ENCODE measurements at regions not wholly inside any gene's neighbourhood (a gene's known extent, or its start where the extent isn't known, plus 50 kb on each side); places are given as distances from the start of the nearest gene placed in this dataset.
"Not testable (repeated sequence)": the region's sequence is repeated elsewhere in the genome, so short reads cannot be mapped to it uniquely, and the experiment has no call there.

DNA sequence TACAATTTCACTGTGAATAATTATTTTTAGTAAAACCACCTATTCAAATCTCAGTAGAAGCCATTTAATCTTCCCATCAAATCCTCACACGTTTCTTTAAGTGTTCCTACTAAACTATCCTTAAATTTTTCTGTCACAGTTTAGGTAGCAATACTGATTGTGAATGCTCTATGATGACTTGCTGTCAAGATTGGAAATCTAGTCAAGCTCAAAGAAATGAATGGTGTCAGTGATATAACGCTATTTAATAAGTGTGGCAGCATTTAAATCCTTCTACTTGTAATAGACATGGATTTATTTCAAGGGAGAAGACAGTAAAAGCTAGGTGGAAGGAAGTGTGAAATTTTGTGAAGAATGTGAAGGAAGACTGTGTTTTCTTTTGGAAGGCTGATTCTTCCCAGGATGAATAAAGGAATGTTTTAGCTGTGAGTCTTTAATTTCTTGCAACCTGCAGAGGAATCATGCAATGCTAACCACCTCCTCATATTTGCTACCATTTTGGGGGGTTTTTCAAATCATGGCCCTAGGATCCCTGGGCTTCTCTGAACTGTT lies 936.7 kb upstream of the NEGR1 start:
- no peak for DNase-seq (ENCODE audit: low read depth)

DNA sequence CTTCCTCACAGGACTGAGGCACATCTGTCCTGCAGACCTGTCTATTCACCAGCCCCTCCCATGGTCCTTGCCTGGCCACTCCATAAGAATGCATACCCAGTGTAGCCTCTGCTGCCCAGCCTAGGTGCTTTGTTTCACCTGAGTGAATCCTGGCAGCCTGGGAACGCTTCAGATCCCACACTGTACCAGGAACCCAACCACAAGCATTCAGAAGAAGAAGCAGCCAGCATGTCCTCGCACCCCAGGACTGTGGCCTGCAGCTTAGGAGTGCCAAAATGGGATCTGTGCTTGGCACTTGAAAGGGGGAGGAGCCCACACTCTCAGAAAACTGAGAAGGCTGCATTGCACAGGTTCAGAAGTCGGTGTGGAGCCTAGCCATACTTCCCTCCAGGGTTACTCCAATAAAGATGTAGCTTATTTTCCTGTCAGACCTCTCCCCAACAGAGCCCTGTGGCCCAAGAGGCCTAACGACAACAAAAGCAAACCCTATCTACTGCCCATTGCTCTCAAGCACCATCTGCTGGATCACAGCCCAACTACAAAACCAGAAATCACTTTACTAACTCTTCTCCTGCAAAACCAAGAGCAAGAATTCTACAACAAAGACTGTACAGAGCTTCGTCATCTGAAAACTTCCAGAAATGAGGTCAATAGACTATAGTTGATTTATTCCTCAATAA lies 923.1 kb upstream of the NEGR1 start:
- DNase-seq (ENCODE audit: low read depth) = no peak

DNA sequence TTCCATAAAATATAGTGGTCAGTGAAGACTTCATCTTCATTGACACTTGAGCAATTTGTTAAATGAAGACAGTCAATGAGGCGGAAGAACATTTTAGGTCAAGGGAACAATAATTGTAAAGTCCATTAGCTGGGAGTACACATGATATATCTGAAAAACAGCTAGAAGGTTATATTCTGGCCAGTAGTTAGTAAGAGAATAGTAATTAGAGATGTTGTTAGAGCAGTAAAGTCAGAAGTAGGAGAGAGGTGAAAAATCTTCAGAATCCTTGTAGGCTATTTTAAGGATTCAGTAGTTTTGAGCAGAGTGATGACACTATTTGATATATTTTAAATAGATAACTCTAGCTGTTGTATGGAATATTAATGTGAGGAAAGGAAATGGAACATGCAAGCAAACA lies 915.6 kb upstream of the NEGR1 start:
- no peak for DNase-seq (ENCODE audit: low read depth)

DNA sequence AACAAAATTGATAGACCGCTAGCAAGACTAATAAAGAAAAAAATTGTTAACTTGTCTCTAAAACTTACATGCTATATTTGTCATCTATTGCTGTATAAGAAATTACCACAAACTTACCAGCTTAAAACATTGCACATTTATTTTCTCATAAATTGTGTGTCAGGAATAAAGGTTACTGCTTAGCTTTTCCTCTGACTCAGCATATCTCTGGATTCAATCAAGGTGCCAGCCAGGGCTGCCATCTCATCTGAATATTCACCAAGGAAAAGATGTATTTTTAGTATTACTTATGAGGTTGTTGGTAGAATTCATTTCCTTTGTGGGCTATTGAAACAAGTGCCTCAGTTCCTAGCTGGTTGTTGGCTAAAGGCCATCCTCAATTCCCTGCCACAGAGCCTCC lies 912.6 kb upstream of the NEGR1 start:
- no peak for DNase-seq (ENCODE audit: low read depth)

DNA sequence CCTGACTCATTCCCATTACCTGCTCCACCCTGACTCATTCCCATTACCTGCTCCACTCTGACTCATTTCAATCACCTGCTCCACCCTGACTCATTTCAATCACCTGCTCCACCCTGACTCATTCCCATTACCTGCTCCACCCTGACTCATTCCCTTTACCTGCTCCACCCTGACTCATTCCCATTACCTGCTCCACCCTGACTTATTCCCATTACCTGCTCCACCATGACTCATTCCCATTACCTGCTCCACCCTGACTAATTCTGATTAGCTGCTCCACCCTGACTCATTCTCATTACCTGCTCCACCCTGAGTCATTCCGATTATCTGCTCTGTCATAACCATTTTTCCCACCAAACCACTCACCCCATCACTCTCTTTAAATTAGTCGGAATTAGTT lies 901.2 kb upstream of the NEGR1 start:
- not testable (repeated sequence) for DNase-seq (ENCODE audit: low read depth)

DNA sequence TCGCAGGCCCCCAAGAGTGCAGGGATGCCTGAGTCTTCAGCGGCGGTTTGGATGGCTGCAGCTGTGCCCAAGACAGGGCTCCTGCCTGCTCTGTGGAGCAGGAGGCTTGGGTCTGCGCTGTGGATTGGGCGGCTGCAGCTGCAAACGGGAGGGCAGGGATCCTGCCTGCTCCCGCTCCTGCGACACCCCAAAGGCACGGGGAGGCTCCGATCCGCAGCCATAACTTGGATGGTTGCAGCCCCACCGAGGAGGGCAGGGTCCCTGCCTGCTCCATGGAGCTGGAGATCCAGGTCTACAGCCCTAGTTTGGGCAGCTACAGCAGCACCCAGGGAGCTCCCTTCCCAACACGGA lies 898.8 kb upstream of the NEGR1 start:
- no peak for DNase-seq (ENCODE audit: low read depth)

DNA sequence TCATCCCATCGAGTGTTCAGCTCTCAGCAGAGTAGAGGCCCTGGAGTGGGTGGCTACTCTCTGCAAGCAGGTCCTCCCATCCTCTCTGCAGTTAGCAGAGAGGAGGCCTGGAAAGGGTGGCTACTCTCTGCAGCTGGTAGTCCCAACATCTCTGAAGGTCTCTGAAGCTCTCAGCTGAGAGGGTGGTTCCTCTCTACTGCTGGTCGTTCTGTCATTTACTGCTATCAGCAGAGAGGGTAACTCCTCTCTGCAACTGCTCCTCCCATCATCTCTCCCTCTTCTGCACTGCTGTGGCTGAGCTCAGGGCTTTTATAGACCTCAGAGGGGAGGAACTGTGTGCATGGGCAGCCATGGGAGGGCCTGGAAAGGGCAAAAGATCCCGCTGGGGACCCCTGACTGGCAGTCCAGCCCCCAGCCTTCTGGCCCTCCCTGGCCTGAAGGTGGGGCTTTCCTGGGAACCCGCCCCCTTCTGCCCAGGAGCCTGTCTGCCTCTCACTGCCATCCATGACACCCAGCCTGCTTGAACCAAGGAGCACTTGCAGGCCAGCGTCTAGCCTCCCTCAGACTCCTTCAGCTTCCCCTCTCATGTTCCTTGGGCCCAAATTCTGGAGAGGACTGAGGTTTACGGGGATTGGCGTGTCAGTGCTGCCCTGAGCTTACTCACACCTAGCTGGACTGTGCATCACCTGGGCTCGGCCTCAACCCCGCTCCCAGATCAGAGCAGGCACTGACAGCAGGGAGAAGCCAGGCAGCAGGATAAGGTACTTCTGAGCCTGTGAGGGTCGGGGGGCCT lies 898.3 kb upstream of the NEGR1 start:
- no peak for DNase-seq (ENCODE audit: low read depth)

DNA sequence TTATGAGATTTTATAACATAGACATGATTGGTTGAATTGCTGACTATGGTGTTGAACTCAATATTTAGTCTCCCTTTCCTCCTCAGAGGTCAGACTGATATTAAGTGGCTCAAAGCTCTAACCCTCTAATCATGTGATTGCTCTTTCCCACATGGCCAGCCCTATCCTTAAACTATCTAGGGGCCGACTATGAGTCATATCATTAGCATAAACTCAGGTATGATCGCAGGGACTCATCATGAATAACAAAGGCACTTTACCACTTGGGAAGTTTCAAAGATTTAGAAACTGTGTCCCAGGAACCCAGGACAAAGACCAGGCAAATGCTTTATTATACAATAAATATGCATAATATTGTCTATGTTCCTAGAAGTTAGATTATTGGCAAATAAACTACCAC lies 894.6 kb upstream of the NEGR1 start:
- DNase-seq (ENCODE audit: low read depth) = no peak

DNA sequence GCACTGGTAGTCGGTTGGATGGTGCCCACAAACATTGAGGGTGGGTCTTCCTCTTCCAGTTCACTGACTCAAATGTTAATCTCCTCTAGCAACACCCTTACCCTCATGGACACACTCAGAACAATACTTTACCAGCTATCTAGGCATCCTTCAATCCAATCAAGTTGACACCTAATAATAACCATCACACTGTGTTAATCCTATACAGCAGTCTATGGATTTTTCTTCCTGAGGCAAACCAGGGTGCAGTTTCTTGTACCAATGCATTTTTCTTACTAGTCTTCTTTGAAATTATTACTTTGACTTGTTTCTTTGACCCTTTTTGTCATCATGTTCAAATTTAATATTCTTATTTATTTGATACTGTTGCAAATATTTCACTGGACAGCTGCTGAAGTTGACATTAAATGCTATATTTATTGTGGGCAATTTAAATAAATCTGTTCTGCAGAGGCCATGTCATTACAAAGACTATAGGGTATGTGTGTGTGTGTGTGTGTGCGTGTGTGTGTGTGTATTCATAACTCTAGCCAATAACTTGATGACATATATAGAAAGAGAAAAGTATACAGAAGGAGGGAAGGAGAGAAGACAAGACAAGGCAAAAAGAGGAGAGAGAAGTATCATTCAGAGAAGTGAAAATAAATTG lies 884.8 kb upstream of the NEGR1 start:
- DNase-seq (ENCODE audit: low read depth) = no peak

DNA sequence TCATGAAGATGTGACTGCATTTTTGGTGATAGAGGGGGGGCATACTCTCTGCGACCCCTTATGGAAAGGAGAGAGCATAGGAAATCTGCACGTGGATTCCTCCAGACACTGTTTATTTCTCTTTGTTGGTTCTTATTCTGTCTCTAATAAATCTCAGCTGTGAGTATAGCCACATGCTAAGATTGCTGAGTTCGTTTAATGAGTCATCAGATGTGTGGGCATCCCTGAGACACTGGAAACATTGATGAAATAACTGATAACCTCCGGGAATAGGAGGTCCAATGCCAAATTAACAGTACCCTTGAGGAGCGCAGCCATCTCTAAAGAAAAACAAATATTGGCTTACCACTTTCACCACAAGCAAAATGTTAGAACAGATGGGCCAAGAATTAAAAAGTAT lies 880.2 kb upstream of the NEGR1 start:
- DNase-seq (ENCODE audit: low read depth) = peak; percentile 1

DNA sequence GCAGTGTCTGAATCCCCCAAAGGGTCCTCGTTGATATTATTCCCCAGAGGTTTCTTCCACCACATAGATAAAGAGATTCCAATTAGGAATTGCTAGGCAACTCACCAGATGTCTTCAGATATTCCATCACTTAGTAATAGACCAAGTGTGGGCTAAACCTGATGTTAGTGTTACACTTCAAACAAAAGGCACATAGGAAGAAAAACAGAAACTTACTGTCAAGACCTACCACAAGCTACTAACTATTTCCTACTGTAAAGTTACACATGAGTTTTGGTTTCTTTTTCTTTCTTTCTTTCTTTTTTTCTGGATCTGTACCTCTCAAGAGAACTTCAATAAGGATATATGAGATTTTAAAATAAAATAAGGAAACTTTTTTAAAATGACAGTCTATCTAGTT lies 879.1 kb upstream of the NEGR1 start:
- DNase-seq (ENCODE audit: low read depth) = no peak

DNA sequence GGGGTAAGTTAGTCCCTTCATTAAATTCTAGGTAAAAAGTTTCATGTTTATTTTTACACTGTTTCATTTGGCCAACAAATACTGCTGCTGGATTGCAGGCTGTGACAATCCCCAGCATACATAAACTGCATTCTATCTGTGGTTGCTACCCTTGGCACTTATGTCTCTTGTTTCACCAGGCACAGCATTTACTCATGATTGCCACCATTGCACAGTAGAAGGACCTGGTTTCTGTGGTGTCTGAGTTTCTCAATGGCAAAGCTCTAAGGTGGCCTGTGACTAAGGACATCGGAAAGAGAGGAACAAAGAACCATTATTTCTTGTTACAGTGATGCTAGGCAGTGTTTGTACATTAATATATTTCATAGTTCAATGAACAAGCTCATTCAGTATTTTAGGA lies 878.4 kb upstream of the NEGR1 start:
- no peak for DNase-seq (ENCODE audit: low read depth)

DNA sequence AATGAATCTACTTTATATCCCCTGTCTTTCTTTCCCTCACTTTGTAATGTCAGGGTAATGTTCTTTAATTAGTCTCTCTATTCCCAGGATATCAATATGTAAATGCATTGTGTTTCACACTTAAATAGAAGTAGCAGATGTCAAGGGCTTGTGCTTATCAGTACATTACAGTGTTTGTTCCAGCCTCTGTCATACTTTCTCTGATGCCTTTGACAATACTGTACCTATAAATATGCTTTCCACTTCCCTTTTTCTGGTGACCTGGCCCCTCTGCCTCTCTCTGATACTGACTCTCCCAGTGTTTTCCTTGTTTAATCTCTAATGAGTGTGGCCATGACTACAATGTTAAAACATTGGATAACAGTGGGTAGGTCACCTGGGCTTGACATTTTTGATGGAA lies 862.0 kb upstream of the NEGR1 start:
- DNase-seq (ENCODE audit: low read depth) = no peak

DNA sequence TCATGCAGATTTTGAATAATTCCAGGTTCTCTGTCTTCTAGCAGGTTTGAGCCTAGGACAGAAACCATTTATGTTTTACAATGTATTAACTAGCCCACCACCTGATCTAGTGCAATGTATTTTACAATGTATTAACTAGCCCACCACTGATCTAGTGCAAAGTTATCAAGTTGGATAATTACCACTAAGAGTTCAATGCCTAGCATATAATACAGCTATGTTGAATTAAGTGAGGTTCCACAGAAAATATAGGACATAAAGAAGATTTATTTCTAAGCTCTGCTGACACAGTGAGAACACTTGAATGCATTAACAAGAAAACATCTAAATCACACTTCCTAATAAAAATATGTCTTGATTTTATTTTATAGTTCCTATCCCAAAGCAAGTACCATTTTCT lies 854.6 kb upstream of the NEGR1 start:
- DNase-seq (ENCODE audit: low read depth) = no peak

DNA sequence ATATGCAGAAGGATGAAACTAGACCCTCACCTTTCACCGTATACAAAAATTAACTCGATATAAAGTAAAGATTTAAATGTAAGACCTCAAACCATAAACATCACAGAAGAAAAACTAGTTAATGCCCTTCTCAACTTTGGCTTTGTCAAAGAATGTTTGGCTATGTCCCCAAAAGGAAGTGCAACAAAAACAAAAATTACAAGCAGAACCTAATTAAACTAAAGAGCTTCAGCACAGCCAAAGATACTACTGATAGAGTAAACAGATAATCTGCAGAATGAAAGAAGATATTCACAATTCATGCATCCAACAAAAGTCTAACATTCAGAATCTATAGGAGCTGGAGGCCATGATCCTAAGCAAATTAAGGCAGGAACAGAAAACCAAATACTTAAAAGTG lies 824.6 kb upstream of the NEGR1 start:
- no peak for DNase-seq (ENCODE audit: low read depth)

DNA sequence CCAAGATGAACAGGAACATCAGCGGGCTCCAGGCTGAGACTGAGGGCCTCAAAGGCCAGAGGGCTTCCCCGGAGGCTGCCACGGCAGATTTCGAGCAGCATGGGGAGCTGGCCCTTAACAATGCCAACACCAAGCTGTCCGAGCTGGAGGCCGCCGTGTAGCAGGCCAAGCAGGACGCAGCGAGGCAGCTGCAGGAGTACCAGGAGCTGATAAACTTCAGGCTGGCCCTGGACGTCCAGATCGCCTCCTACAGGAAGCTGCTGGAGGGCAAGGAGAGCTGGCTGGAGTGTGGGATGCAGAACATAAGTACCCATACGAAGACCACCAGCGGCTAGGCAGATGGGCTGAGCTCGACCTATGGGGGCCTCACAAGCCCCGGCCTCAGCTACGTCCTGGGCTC lies 823.4 kb upstream of the NEGR1 start:
- no peak for DNase-seq (ENCODE audit: low read depth)

DNA sequence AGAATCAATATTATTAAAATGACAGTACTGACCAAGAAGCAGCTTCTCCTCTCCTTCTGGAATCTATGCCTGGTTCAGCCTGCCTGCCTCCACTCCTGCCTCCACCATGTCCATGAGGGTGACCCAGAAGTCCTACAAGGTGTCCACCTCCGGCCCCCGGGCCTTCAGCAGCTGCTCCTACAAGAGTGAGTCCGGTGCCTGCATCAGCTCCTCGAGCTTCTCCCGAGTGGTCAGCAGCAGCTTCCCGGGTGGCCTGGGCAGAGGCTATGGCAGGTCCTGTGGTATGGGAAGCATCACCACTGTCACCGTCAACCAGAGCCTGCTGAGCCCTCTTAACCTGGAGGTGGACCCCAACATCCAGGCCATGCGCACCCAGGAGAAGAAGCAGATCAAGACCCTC lies 822.4 kb upstream of the NEGR1 start:
- DNase-seq (ENCODE audit: low read depth) = no peak

DNA sequence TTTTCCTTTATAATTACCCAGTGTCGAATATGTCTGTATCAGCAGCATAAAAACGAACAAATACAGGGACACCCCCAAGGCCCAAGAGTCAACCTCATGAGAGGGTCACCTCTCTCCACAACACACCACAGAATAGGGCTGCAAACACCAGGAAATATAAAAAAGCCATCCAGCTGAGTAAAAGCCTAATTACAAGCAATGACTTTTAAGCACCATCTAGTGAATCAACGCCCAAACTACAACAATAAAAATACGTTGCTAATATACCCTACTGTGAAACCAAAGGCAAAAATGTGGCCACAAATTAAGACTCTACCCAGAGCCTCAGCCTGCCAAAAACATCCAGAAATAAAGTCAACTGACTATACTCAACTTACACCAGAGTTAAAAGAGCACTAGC lies 817.9 kb upstream of the NEGR1 start:
- DNase-seq (ENCODE audit: low read depth) = no peak

DNA sequence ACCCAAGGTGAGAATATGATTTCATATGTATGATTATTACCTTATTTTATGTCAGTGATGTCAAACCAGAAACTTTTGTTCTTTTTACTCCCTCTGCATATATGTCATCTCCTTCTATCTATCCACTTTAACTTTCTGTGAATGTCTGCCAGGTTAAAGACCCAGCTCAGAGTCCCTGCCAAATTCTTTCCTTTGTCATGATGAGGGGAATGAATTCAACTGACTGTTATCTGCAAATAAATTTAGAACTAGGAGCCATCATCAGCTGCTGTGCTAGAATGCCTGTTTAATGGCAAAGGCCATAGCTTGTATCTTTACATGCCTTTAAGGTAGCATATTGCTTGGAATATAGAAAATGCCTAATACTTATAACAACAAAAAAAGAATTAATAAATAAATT lies 815.6 kb upstream of the NEGR1 start:
- no peak for DNase-seq (ENCODE audit: low read depth)

DNA sequence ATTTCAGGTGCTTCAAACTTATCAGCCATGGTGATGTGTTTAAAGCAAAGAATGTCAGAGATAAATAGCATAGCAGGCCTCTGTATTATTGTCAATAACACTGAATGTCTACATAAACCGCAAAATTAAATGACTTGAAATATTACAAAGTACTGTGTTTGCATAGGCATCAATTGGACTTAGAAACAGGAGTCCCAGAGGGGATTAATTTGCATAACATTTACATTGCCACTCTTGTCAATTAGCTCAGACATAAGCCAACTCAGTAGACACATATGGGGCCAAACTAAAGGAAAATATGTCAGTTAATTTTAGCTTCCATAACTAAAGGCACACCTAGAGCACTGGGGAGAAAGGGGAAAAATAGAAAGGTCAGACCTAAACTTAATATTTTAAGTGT lies 814.5 kb upstream of the NEGR1 start:
- no peak for DNase-seq (ENCODE audit: low read depth)

DNA sequence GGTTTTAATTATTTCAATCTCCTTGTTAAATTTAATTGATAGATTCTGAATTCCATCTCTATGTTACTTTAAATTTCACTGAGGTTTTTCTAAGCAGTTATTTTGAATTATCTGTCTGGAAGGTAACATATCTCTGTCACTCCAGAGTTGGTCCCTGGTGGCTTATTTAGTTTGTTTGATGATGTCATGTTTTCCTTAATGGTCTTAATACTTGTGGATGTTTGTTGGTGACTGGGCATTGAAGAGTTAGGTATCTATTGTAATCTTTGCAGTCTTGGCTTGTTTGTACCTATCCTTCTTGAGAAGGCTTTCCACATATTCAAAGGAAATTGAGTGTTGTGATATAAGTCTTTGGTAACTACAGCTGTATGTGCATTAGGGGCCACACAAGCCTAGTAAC lies 810.0 kb upstream of the NEGR1 start:
- no peak for DNase-seq (ENCODE audit: low read depth)

DNA sequence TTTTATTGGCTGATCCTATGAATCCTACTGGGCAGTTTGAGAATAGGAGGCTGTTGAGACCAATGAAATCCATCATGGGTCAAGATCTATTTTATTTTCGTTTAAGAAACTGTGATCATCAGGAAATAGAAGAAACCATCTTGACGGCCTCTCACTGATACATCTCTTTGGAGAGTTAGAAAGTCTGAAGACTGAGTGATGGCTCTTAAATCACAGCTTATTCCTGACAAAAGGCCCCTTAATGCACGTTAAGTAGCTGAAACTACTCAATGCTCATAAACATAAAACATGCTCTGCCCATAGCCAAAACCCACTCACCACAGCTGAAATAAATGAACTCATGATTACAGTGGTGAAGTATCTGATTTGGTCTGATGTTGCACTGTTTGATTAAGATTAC lies 784.5 kb upstream of the NEGR1 start:
- DNase-seq (ENCODE audit: low read depth) = no peak

DNA sequence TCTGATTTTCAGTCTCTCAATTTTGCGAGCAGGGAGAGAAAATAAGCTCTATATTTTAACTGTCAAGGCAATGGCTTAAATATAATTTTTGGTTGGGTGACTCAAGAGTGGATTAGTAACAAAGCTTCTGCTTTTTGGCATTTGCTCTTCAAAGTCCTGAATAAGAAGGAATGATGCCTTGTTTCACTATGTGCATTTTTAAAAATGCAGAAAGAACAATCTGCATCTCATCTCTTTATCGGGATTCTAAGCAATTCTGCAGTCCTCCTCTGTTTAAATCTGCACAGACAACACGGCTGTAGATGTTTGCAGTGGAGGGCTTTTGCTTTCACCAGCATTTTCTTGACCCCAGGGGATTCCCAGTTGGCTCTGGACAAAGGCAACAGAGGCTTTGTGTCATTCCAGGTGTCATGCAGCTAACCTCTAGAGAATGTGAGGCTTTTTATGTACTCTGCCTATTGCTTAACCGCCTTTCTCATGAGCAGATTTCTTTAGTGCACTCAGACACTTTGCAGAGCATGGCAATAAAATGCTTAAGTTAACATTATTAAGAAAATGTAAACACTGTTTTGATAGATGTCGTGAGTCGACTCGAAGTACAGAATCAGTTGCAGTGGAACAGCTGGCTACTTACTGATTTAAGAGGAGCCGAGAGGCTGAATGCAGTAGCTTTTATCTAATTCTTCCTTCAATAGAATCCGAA lies 783.2 kb upstream of the NEGR1 start:
- DNase-seq (ENCODE audit: low read depth) = no peak
